ENCODE measurements at regions not wholly inside any gene's neighbourhood (a gene's known extent, or its start where the extent isn't known, plus 50 kb on each side); places are given as distances from the start of the nearest gene placed in this dataset.

GRCh38 chr21:19261731-19262376, 858.3 kb upstream of the TMPRSS15 start:
- DNase-seq = no peak

GRCh38 chr21:19266636-19267035, 863.1 kb upstream of the TMPRSS15 start:
- no peak for DNase-seq

GRCh38 chr21:19268686-19269085, 865.1 kb upstream of the TMPRSS15 start:
- DNase-seq = no peak

GRCh38 chr21:19275065-19275464, 871.5 kb upstream of the TMPRSS15 start:
- no peak for DNase-seq

- no peak for DNase-seq
Measured at GRCh38 chr21:19276665-19277064, 873.1 kb upstream of the TMPRSS15 start.

- no peak for DNase-seq
Measured at GRCh38 chr21:19286876-19287275, 883.3 kb upstream of the TMPRSS15 start.

- DNase-seq = no peak
Measured at GRCh38 chr21:19290328-19290727, 886.7 kb upstream of the TMPRSS15 start.

GRCh38 chr21:19320291-19320690, 916.7 kb upstream of the TMPRSS15 start:
- DNase-seq = no peak

GRCh38 chr21:19321688-19322087, 918.1 kb upstream of the TMPRSS15 start:
- DNase-seq = no peak

GRCh38 chr21:19322360-19322759, 918.8 kb upstream of the TMPRSS15 start:
- no peak for DNase-seq

GRCh38 chr21:19326531-19327319, 923.1 kb upstream of the TMPRSS15 start:
- DNase-seq = no peak

- DNase-seq = no peak
Measured at GRCh38 chr21:19328954-19329353, 925.4 kb upstream of the TMPRSS15 start.

GRCh38 chr21:19340303-19340702, 936.7 kb upstream of the TMPRSS15 start:
- DNase-seq = no peak

- DNase-seq = no peak
Measured at GRCh38 chr21:19340954-19341353, 937.4 kb upstream of the TMPRSS15 start.

- DNase-seq = no peak
Measured at GRCh38 chr21:19343711-19344110, 940.1 kb upstream of the TMPRSS15 start.

- no peak for DNase-seq
Measured at GRCh38 chr21:19350286-19350685, 946.7 kb upstream of the TMPRSS15 start.

GRCh38 chr21:19353256-19353655, 949.7 kb upstream of the TMPRSS15 start:
- no peak for DNase-seq

- DNase-seq = no peak
Measured at GRCh38 chr21:19368944-19369343, 965.4 kb upstream of the TMPRSS15 start.

- no peak for DNase-seq
Measured at GRCh38 chr21:19392390-19392789, 988.8 kb upstream of the TMPRSS15 start.

GRCh38 chr21:19400223-19400770, 996.7 kb upstream of the TMPRSS15 start:
- DNase-seq = no peak

- no peak for DNase-seq
Measured at GRCh38 chr21:19402870-19403269, 999.3 kb upstream of the TMPRSS15 start.

- no peak for DNase-seq
Measured at GRCh38 chr21:19405326-19405725, 1001.7 kb upstream of the TMPRSS15 start.

- no peak for DNase-seq
Measured at GRCh38 chr21:19420565-19420964, 1017.0 kb upstream of the TMPRSS15 start.

- DNase-seq = no peak
Measured at GRCh38 chr21:19433623-19434022, 1030.0 kb upstream of the TMPRSS15 start.
